HEK293T (cell line): ENCODE measurements at regions not wholly inside any gene's neighbourhood (a gene's known extent, or its start where the extent isn't known, plus 50 kb on each side); places are given as distances from the start of the nearest gene placed in this dataset.

Experiments
- CTCF ChIA-PET: fragments of 350-600 bp; formaldehyde crosslinking; extraction: SDS; loops from one replicate; lab custom pipeline; 2021; ENCODE audit warnings: antibody characterized with exemption, inconsistent platforms; lab: Yijun Ruan, JAX
- POLR2A ChIA-PET: fragments of 350-600 bp; formaldehyde crosslinking; extraction: SDS; loops from one replicate; lab custom pipeline; 2020; ENCODE audit warnings: antibody characterized with exemption, inconsistent platforms; lab: Yijun Ruan, JAX
- DNase-seq: peaks from one replicate; pipeline ENCODE4 v3.0.0; 2012; ENCODE audit warnings: mixed read lengths; ENCODE audit errors: extremely low spot score
- ARNT ChIP-seq: fragments of 450-650 bp; IDR thresholded peaks from 2 replicates; pipeline ENCODE4 v1.6.1; 2017; ENCODE audit warnings: mild to moderate bottlenecking
- BHLHE40 ChIP-seq: fragments of 450-650 bp; IDR thresholded peaks from 2 replicates; pipeline ENCODE4 v1.6.1; 2016; ENCODE audit warnings: mild to moderate bottlenecking, moderate library complexity, borderline replicate concordance
- CTBP1 ChIP-seq: fragments of 450-650 bp; IDR thresholded peaks from 2 replicates; pipeline ENCODE4 v1.6.1; 2016; ENCODE audit warnings: borderline replicate concordance
- ELF4 ChIP-seq: fragments of 450-650 bp; IDR thresholded peaks from 2 replicates; pipeline ENCODE4 v1.6.1; 2017; ENCODE audit warnings: antibody characterized with exemption
- FOXA1 ChIP-seq: fragments of 450-650 bp; IDR thresholded peaks from 2 replicates; pipeline ENCODE4 v1.6.1; 2016; ENCODE audit warnings: mild to moderate bottlenecking
- FOXK2 ChIP-seq: fragments of 450-650 bp; IDR thresholded peaks from 2 replicates; pipeline ENCODE4 v1.6.1; 2016; ENCODE audit warnings: mild to moderate bottlenecking
- FOXM1 ChIP-seq: fragments of 450-650 bp; IDR thresholded peaks from 2 replicates; pipeline ENCODE4 v1.6.1; 2017; ENCODE audit warnings: mild to moderate bottlenecking, borderline replicate concordance
- HDGF ChIP-seq: fragments of 450-650 bp; IDR thresholded peaks from 2 replicates; pipeline ENCODE4 v1.6.1; 2017; ENCODE audit warnings: antibody characterized with exemption, borderline replicate concordance
- L3MBTL2 ChIP-seq: fragments of 450-650 bp; conservative IDR thresholded peaks from 2 replicates; pipeline ENCODE4 v1.6.1; 2016; ENCODE audit warnings: mild to moderate bottlenecking
- LEF1 ChIP-seq: fragments of 450-650 bp; IDR thresholded peaks from 2 replicates; pipeline ENCODE4 v1.6.1; 2017; ENCODE audit warnings: mild to moderate bottlenecking, borderline replicate concordance
- NFRKB ChIP-seq: fragments of 450-650 bp; IDR thresholded peaks from 2 replicates; pipeline ENCODE4 v1.6.1; 2016; ENCODE audit warnings: mild to moderate bottlenecking, moderate library complexity
- PKNOX1 ChIP-seq: fragments of 450-650 bp; IDR thresholded peaks from 2 replicates; pipeline ENCODE4 v1.6.1; 2016
- SP1 ChIP-seq: fragments of 450-650 bp; IDR thresholded peaks from 2 replicates; pipeline ENCODE4 v1.6.1; 2017
- SUZ12 ChIP-seq: fragments of 450-650 bp; IDR thresholded peaks from 2 replicates; pipeline ENCODE4 v1.6.1; 2016; ENCODE audit warnings: mild to moderate bottlenecking
- TARDBP ChIP-seq: fragments of 450-650 bp; IDR thresholded peaks from 2 replicates; pipeline ENCODE4 v1.6.1; 2016
- ZNF384 ChIP-seq: fragments of 450-650 bp; IDR thresholded peaks from 2 replicates; pipeline ENCODE4 v1.6.1; 2016

DNA sequence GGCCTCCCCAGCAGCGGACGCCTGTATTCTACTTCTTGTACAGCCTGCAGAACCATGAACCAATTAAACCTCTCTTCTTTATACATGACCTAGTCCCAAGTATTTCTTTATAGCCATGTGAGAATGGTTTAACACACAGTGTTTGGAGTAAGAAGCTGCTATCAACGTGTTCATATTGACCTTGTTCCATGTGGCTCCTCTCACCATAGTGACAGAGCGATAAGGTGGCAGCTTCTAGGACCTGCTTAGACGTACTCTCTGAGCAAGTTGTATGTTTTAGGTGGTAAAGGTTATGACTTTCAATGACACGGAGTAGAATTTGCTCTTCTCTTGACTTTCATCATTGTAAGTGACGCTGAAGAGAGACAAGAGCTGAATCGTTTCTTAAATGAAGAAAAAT, 157.7 kb upstream of the SLCO3A1 start:
- ChIA-PET CTCF (interaction anchor here (4.1 kb wide), 1 partner anchor 11 kb away, joined by 19 read pairs; no protein-coding TSS in a partner anchor), POLR2A (no interaction called here)
- TF ChIP-seq HDGF (no peak), ZNF384 (no peak), NFRKB (no peak), FOXA1 (no peak), PKNOX1 (no peak), TARDBP (no peak), SP1 (no peak)
- DNase-seq: no peak

- no peak for DNase-seq
- TF ChIP-seq FOXM1 (no peak), ARNT (no peak), NFRKB (no peak), BHLHE40 (no peak), ELF4 (no peak), PKNOX1 (no peak), L3MBTL2 (no peak), LEF1 (no peak), HDGF (no peak), CTBP1 (no peak), SP1 (no peak), SUZ12 (no peak), FOXK2 (no peak), FOXA1 (no peak), TARDBP (no peak), ZNF384 (no peak)
- POLR2A ChIA-PET: no interaction called here
- CTCF ChIA-PET: interaction anchor here (1.4 kb wide), 1 partner anchor 9 kb away, joined by 7 read pairs; no protein-coding TSS in a partner anchor
These were observed 156.5 kb upstream of the SLCO3A1 start for GRCh38 chr15:91696981-91697380.

DNA sequence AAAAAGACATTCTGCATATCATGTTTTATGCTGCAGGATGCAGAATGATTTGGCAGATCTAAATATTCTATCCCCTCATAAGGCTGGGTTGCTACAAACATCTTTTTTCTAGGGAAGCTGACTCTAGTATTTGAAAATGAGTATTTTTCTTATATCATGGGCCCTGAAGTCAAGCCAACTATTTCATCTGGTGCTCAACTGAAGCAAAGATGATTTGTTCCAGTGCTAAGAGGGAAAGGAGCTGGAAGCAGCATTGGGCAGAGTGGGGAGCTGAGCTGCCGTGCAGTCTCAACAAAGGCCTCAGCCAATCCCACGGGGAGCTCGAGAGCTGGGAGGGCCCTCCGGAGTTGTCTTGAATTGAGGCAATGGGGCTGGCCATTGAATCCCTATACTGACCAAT, 155.3 kb upstream of the SLCO3A1 start:
- POLR2A ChIA-PET: no interaction called here
- no peak for DNase-seq
- CTCF ChIA-PET: interaction anchor here (0.7 kb wide), 1 partner anchor 8 kb away, joined by 3 read pairs; no protein-coding TSS in a partner anchor
- TF ChIP-seq L3MBTL2 (no peak), FOXK2 (no peak), LEF1 (no peak), SP1 (no peak), ZNF384 (no peak), CTBP1 (no peak), FOXA1 (no peak), BHLHE40 (no peak), HDGF (no peak), ELF4 (no peak), SUZ12 (no peak), FOXM1 (no peak), ARNT (no peak)

- ChIA-PET POLR2A (no interaction called here), CTCF (no interaction called here)
- no peak for DNase-seq
- TF ChIP-seq SP1 (no peak), CTBP1 (no peak), L3MBTL2 (no peak), ZNF384 (no peak), HDGF (no peak), FOXM1 (no peak), LEF1 (no peak), FOXA1 (no peak), BHLHE40 (no peak), ELF4 (no peak)
These were observed 153.8 kb upstream of the SLCO3A1 start for GRCh38 chr15:91699741-91700140.

GRCh38 chr15:91703274-91703673, 150.2 kb upstream of the SLCO3A1 start:
- no peak for DNase-seq
- ChIA-PET POLR2A (no interaction called here), CTCF (no interaction called here)
- TF ChIP-seq BHLHE40: no peak
- no peak for TF ChIP-seq CTBP1
- no peak for TF ChIP-seq PKNOX1
- TF ChIP-seq FOXA1: no peak
- TF ChIP-seq NFRKB: no peak
- TF ChIP-seq TARDBP: no peak
- TF ChIP-seq SUZ12: no peak
- no peak for TF ChIP-seq ARNT
- no peak for TF ChIP-seq LEF1
- TF ChIP-seq ELF4: no peak
- no peak for TF ChIP-seq ZNF384
- no peak for TF ChIP-seq FOXK2
- TF ChIP-seq SP1: no peak
- no peak for TF ChIP-seq HDGF

- TF ChIP-seq ZNF384 (no peak), ARNT (no peak), TARDBP (no peak), SP1 (no peak), FOXA1 (no peak), FOXM1 (no peak), ELF4 (no peak), NFRKB (no peak), L3MBTL2 (no peak), BHLHE40 (no peak), PKNOX1 (no peak), LEF1 (no peak), FOXK2 (no peak)
- no peak for DNase-seq
- ChIA-PET CTCF (no interaction called here), POLR2A (no interaction called here)
These were observed 149.2 kb upstream of the SLCO3A1 start for GRCh38 chr15:91704343-91704742.
